ENCODE measurements at regions not wholly inside any gene's neighbourhood (a gene's known extent, or its start where the extent isn't known, plus 50 kb on each side); places are given as distances from the start of the nearest gene placed in this dataset.

- no peak overlapping the region for H2AFZ ChIP-seq (ENCODE audit: control insufficient read depth, low read depth, low read length)
- no peaks in the 10 kb centered on the region for H4K20me1 ChIP-seq (ENCODE audit: control insufficient read depth, insufficient read depth)
- H3K4me3 ChIP-seq = no peak overlapping the region
- POLR2A ChIA-PET = no interaction called here
- no peak overlapping the region for H3K9ac ChIP-seq (ENCODE audit: control insufficient read depth, insufficient read depth, low read length)
- ATAC-seq (no peak), DNase-seq (ENCODE audit: low read depth, low spot score) (no peak), FAIRE-seq (no peak)
- H3K27ac ChIP-seq (ENCODE audit: control insufficient read depth, insufficient read depth) = no peak overlapping the region
- SMC1A ChIA-PET (ENCODE audit: uncharacterized antibody, unreplicated experiment) = no interaction called here
- no peaks in the 10 kb centered on the region; the same call in 2 of the 3 replicates for H3K9me3 ChIP-seq (replicated peaks; ENCODE audit: control insufficient read depth, insufficient read depth, low read length)
- intact Hi-C loops (cut with micrococcal nuclease; ENCODE audit: unreplicated experiment) = no loop called here
- CTCF ChIA-PET = no interaction called here
- no peaks in the 10 kb centered on the region for H3K4me1 ChIP-seq (ENCODE audit: control insufficient read depth, insufficient read depth, low read length)
- RAD21 ChIA-PET (ENCODE audit: unreplicated experiment) = no interaction called here
- H3K79me2 ChIP-seq (ENCODE audit: control insufficient read depth, insufficient read depth, low read length) = no peaks in the 10 kb centered on the region
- 0% methylated on average over 1 of the region's 1 CpG for WGBS (ENCODE audit: insufficient coverage, insufficient replicate concordance, low lambda C conversion rate, missing lambda C conversion rate)
- H3K36me3 ChIP-seq (ENCODE audit: control insufficient read depth in 2 of 2, insufficient read depth in 2 of 2, low read length in 1 of 2) = no peaks in the 10 kb centered on the region
- no TSS peak for BruUV-seq (replicated peaks)
- H3K27me3 ChIP-seq (replicated peaks in 1 of 2; ENCODE audit: control insufficient read depth in 2 of 2, insufficient read depth in 2 of 2, low read length in 1 of 2) = no peaks in the 10 kb centered on the region
- in situ Hi-C loops (cut with MboI) = no loop called here
- TF ChIP-seq ZSCAN29 (IDR thresholded peaks at IDR 0.05) (no peak), ZNF687 (IDR thresholded peaks at IDR 0.05) (no peak), NFXL1 (IDR thresholded peaks at IDR 0.05; ENCODE audit: borderline replicate concordance) (no peak), NKRF (conservative IDR thresholded peaks at IDR 0.05) (no peak)
- no peak overlapping the region for H3K4me2 ChIP-seq (ENCODE audit: control insufficient read depth, insufficient read depth)
These were observed 208.0 kb upstream of the DMRT1 start for GRCh38 chr9:633461-633860.

Data from GM12878 (cell line).